HFFc6 (cell line): ENCODE measurements at regions not wholly inside any gene's neighbourhood (a gene's known extent, or its start where the extent isn't known, plus 50 kb on each side); places are given as distances from the start of the nearest gene placed in this dataset.

Experiments
- DNase-seq: peaks from one replicate; pipeline ENCODE4 v3.0.0-alpha.2; 2018
- H3K27ac Mint-ChIP-seq: 2 replicates; pipeline ENCODE4 v1.8.0; 2020; ENCODE audit warnings: mild to moderate bottlenecking, mixed read lengths
- H3K27me3 Mint-ChIP-seq: 2 replicates; pipeline ENCODE4 v1.8.0; 2021; ENCODE audit warnings: mild to moderate bottlenecking, moderate library complexity, mixed read lengths; ENCODE audit not compliant: insufficient read depth
- H3K36me3 Mint-ChIP-seq: 2 replicates; pipeline ENCODE4 v1.8.0; 2021; ENCODE audit warnings: low read depth, mixed read lengths
- H3K4me1 Mint-ChIP-seq: 2 replicates; pipeline ENCODE4 v1.8.0; 2020; ENCODE audit warnings: low read depth, mixed read lengths
- H3K4me3 Mint-ChIP-seq: 2 replicates; pipeline ENCODE4 v1.8.0; 2020; ENCODE audit warnings: mild to moderate bottlenecking, moderate library complexity, mixed read lengths
- H3K9me3 Mint-ChIP-seq: 2 replicates; pipeline ENCODE4 v1.8.0; 2020; ENCODE audit warnings: mild to moderate bottlenecking, mixed read lengths
- TF ChIP-seq, protein P1 (sequence below): fragments of 200-600 bp; sonication (generic); IDR thresholded peaks from 2 replicates; pipeline ENCODE4 v1.5.0; 2021; ENCODE audit warnings: antibody characterized with exemption, mild to moderate bottlenecking

DNA sequence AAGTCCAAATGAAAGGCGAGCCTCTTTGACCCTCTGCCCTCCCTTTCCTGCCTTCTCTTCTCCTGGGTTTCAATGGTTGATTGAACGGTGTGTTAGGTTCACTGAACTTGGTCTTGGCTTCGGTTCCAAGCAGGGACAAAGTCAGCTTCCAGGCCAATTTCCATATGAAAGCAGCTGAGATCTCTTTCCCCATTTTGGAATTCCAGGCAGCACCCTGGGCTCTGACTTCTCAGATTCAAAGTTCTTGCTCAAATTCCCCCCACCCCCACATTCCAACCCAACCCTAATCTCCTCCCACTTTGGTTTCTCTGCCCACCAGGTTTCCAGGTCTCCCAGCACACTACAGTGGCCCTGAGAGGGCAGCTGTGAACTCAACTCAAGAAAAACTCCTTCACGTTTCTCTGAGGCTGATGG lies 231.0 kb downstream of the INSIG2 start:
- DNase-seq: no peak
- H3K9me3 Mint-ChIP-seq: peaks cover 25% of the 10 kb centered on the region
- H3K4me3 Mint-ChIP-seq: no peak overlapping the region
- no peaks in the 10 kb centered on the region for H3K4me1 Mint-ChIP-seq
- TF ChIP-seq, protein P1, sequence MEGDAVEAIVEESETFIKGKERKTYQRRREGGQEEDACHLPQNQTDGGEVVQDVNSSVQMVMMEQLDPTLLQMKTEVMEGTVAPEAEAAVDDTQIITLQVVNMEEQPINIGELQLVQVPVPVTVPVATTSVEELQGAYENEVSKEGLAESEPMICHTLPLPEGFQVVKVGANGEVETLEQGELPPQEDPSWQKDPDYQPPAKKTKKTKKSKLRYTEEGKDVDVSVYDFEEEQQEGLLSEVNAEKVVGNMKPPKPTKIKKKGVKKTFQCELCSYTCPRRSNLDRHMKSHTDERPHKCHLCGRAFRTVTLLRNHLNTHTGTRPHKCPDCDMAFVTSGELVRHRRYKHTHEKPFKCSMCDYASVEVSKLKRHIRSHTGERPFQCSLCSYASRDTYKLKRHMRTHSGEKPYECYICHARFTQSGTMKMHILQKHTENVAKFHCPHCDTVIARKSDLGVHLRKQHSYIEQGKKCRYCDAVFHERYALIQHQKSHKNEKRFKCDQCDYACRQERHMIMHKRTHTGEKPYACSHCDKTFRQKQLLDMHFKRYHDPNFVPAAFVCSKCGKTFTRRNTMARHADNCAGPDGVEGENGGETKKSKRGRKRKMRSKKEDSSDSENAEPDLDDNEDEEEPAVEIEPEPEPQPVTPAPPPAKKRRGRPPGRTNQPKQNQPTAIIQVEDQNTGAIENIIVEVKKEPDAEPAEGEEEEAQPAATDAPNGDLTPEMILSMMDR: no peak
- no peaks in the 10 kb centered on the region; the same call in none of the 2 replicates for H3K27me3 Mint-ChIP-seq
- H3K36me3 Mint-ChIP-seq: no peaks in the 10 kb centered on the region
- H3K27ac Mint-ChIP-seq: no peak overlapping the region

DNA sequence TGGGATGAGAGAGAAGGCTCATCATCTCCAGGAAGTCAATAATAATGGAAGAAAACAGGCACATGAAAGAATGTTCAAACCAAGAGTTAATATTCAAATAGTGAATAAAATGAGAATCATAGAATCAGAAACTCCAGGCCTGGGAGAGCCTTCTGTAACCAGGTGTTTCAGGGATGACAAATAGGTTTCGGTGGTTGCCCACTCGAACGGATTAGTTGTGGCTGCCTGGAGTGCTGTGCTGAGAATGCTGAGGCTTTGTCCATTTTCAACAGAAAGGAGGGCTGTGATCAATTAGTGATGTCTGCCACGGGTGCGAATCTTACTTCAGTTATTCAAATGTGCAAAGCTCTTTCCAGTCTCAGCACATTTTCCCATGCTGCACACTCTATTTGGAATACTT lies 227.3 kb downstream of the INSIG2 start:
- Mint-ChIP-seq H3K27me3 (no peaks in the 10 kb centered on the region; the same call in 1 of the 2 replicates), H3K4me3 (no peak overlapping the region), H3K36me3 (no peaks in the 10 kb centered on the region), H3K27ac (no peak overlapping the region), H3K9me3 (peaks cover 19% of the 10 kb centered on the region), H3K4me1 (no peaks in the 10 kb centered on the region)
- TF ChIP-seq, protein P1: no peak
- no peak for DNase-seq

DNA sequence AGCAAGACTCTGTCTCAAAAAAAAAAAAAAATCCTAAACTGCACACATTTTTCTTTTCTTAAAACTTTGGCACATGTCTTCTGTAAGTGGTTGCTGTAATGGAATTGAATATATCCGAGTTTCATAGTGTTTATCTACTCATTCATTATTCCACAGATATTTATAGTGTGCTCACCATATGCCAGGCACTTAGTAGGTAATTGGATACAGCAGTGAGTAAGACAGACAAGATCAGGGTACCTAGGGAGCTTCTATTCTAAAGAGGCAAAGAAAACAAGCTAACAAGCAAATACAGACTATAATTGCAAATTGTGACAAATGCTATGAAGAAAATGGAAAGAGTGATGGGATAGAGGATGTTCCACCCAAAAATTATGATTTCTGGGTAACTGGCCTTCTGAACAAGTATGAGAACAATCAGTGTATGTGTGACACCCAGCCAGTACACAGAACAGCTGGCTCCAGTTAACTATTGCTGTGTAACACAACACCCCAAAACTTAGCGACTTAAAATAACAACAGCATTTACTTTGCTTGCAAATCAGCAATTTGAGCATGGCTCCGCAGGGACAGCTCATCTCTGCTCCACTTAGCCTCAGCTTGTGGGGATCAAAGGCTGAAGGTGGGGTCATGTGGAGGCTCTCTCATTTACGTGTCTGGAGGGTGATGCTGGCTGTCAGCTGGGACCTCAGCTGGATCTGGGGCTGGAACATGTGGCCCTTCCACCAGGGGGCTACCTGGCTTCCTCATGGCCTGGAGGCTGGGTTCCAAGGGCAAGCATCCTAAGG lies 224.9 kb downstream of the INSIG2 start:
- Mint-ChIP-seq H3K4me3 (no peak overlapping the region), H3K27ac (no peak overlapping the region), H3K27me3 (no peaks in the 10 kb centered on the region; the same call in 1 of the 2 replicates), H3K4me1 (no peaks in the 10 kb centered on the region), H3K36me3 (no peaks in the 10 kb centered on the region), H3K9me3 (peaks cover 23% of the 10 kb centered on the region)
- DNase-seq: no peak
- TF ChIP-seq, protein P1: no peak

DNA sequence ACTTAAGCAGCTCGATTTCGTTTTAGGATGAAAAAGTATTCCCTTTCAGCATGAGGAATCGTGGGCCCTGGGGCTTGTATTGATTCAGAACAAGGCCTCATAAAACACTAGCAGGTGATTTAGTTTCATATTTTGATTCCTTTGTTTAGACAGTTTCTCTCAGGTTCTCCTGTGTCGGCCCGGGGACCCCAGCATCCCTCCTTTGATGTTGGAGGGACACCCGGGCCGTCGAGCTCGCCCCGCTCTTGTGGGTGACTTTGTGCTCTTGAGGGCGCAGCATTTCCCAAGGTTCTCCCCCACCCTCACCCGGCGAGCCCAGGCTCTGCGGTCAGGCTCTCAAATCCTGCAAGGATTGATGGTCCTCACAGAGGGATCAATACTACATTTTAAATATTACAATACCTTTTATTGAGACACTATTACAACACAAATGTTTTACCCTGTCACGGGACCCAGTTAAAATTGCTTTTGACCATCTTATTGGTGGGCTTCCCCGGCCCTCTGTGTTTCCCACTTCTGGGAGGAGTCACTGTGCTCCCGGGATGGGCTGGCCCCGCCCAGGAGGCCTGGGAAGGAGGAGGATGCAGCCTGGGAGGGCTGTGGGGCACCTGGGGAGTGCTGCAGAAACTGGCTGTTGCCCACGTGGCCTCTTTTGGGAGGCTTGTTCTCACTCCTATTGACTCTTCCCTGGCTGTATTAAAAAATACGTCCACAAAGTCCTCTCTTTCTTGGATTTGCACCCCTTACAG lies 222.6 kb downstream of the INSIG2 start:
- H3K27ac Mint-ChIP-seq: no peak overlapping the region

DNA sequence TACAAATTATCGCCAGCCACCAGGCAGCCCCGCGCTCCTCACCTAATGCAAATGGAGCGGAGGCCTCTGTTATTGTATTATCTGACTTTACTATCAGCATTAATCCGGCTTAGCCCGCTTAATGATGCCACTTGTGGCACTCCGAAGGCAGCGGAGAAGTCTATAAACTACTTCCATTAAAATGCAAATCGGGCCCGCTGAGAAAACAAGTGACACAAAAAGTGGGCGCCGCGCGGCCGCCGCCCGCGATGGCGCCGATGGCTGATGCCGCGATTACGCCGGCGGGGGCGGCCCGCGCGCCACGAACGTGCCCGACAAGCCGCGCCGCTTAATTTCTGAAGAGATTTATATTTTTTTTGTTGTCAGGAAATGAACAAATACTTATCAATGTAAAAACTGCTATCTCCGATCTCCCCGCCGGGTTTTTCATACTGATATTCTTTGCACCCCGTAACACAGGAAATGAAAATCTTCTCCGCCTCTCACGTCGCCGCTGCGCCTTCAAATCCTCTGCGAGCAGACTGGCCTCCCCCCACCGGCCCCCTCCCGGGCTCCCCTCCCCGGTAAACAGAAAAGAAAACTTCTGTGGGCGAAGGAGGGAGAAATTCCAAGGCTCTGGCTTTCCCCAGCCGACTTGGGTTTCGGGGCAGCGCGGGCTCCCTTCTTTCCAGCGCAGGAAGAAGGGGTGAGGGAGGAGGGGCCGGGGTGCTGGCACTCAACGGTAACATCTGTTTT lies 221.8 kb downstream of the INSIG2 start:
- Mint-ChIP-seq H3K36me3 (no peaks in the 10 kb centered on the region), H3K27me3 (no peaks in the 10 kb centered on the region; the same call in 1 of the 2 replicates), H3K4me1 (no peaks in the 10 kb centered on the region), H3K9me3 (peaks cover 6% of the 10 kb centered on the region; the same call in 1 of the 2 replicates), H3K27ac (no peak overlapping the region), H3K4me3 (peak overlapping the region; percentile 11; the same call in 1 of the 2 replicates)
- TF ChIP-seq, protein P1: no peak
- no peak for DNase-seq

More for the DNA sequence above, 222.6 kb downstream of the INSIG2 start:
- Mint-ChIP-seq H3K4me1 (no peaks in the 10 kb centered on the region), H3K9me3 (peaks cover 12% of the 10 kb centered on the region; the same call in 1 of the 2 replicates), H3K36me3 (no peaks in the 10 kb centered on the region), H3K4me3 (no peak overlapping the region), H3K27me3 (no peaks in the 10 kb centered on the region; the same call in 1 of the 2 replicates)
- no peak for DNase-seq
- TF ChIP-seq, protein P1: no peak
